NCI-H2107 treated with DMSO at 0.1 percent for 48 hours (cell line): ENCODE measurements at regions not wholly inside any gene's neighbourhood (a gene's known extent, or its start where the extent isn't known, plus 50 kb on each side); places are given as distances from the start of the nearest gene placed in this dataset.
"Not testable (repeated sequence)": the region's sequence is repeated elsewhere in the genome, so short reads cannot be mapped to it uniquely, and the experiment has no call there.

Experiments
- DNase-seq: peaks from one replicate; lab custom pipeline; 2025; ENCODE audit not compliant: unreplicated experiment; lab: John Stamatoyannopoulos, UW

DNA sequence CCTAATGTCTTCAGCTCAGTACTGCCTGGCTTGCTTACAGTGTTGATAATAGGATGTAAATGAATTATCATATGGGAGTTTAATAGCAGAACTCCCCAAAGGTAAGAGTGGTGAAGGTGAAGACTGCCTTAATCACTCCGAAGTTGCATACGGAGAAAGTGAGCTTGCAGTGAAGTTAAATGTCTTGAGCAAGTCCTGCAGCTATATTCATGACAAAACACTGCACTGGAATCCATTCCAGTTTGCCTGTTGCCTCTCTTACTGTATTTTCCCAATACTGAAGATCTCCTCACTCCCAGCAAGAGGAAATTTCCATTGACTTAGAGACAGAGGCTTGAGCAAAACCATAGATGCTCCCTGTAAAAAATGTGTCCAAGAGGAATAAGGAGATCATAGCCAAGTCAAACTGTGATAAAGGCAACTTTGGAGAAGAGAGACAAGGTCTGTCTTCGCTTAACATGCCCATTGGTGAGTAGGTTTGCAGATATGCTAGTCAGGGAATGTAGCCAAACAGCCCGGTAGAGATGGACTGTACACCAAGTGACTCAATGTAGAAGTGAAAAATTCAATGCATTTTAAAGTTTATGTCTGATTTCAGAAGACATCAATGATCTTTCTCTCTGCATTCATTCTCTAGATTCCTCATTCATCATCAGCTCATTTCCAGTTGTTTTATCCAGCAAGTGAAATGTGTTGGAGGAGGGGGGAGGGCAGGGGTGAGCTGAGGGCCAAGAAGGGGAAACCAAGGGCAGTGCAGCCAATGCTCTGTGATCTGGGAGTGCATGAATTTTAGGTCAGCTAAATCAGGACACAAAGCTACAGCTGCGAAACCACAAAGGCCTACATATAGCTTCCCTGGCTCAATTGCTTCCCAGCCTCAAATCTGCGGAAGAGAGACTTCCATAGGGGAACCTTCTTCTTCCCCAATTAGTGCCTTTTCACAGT is 667.1 kb upstream of the NR2F2 start:
- DNase-seq = no peak

DNA sequence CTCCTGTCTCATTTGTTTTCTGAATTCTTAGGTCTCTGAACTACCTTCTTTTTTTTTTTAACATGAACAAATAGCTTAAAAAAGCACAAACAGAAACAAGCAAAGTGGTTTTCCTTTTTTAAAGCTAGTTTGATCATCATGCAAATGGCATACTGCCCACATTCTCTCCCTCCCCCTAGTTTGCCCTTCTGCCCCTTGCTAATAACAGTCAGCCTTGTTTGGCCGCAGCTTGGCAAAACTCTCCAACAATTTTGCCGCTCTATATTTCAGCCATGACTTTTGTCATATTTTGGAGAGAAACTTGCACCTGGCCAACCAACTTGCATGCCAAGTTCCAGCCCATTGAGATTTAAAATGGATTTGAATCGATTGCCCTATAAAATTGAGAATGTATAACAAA is 666.0 kb upstream of the NR2F2 start:
- DNase-seq = no peak

DNA sequence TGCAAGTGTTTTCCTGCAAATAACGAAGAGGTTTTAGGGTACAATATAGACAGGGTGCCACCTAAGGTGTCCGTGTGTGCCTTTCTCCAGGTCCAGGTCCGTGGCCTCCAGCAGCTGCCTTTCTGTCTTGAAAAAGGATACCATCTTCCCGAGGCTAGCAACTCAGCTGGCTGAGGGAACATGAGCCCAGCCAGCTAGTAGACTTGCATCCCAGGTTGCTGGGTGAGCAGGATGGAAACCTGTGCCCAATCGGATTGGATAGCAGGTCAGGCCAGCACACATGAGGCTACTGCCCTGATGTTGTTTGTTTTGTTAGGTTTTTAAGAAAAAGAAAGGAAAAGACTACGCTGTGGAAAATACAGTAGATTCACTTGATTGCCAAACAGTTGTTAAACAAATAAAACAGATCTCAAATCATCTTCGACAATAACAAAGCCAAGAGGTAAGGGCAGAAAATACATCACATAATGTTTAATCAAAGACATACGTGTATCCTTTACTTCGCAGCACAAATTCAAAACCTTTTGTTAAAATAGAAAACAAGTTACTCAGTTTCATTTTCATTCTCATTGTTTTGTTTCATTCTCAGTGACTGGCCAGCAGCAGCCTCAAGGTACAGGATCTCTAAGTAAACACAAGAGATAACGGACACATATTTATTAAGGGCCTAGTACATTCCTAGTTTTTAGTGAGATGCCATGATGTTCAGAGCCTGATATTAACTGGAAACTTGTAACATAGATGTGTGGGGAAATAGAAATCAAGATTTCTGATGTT is 661.2 kb upstream of the NR2F2 start:
- DNase-seq = no peak

DNA sequence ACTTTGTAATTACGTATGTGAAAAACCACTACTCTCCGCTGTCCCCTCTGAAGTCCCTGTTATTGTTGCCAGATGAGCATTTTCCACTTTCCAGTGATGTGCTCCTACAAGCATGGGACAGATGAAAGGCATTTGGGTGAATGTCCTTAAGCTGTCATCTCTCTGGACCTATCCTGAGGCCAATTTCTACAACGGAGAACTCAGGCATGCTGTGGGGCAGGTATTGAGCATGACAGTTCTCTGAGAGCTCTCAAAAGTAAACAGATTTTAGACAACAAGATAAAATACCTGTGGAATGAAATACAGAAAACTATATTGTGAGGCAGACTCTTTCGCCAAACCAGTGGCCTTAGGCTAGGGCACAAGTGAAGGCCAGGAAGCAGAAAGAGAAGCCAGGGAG is 656.5 kb upstream of the NR2F2 start:
- no peak for DNase-seq

DNA sequence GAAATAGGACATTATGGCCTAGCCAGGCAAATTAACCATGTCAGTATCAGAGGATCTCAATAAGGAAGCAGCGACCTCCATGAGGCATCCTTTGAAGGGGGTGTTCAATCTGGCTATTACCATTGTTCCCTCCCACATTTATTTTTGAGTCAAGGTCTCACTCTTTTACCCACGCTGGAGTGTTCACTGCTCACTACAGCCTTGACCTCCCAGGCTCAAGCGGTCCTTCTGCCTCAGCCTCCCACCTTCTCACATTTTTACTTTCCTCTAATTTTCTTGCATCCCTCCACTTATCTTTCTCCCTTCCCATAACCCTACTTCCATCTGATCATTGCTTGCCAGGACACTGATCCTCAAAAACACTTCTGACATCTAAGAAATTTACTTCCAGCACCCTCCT is 654.0 kb upstream of the NR2F2 start:
- DNase-seq = no peak

DNA sequence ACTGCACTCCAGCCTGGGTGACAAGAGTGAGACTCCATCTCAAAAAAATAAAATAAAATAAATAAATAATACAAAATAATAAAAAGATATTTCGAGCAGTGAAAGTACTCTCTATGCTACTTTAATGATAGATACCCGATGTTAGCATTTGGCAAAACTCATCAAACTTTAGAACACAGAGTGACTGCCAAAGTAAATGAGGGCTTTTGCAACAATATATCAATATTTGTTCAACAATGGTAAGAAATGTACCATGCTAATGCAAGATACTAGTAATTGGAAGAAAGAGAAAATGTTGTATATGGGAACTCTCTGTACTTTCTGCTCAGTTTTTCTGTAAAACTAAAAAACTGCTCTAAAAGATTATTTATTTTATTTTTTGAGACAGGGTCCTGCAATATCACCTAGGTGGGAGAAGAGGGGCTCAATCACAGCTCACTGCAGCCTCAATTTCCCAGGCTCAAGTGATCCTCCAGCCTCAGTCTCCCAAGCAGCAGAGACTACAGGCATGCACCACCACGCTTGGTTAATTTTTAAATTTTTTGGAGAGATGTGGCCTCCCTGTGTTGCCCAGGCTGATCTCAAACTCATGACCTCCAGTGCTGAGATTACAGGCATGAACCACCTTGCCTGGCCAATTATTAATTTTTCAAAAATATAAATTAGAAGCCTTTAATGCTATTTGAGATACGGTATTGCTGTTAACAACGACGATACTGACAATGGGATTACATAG is 650.5 kb upstream of the NR2F2 start:
- DNase-seq = no peak

DNA sequence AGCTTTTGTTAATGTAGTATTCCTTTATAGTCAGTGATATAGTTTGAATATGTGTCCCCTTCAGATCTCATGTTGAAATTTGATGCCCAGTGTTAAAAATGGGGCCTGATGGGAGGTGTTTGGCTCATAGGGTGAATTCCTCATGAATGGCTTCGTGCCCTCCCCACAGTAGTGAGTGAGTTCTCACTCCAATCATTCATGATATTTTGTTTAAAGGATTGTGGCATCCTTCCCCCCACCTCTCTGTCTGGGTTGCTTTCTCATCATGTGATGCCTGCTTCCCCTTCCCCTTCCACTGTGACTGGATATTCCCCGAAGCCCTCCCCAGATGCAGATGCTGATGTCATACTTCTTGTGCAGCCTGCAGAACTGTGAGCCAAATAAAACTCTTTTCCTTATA is 649.8 kb upstream of the NR2F2 start:
- no peak for DNase-seq

DNA sequence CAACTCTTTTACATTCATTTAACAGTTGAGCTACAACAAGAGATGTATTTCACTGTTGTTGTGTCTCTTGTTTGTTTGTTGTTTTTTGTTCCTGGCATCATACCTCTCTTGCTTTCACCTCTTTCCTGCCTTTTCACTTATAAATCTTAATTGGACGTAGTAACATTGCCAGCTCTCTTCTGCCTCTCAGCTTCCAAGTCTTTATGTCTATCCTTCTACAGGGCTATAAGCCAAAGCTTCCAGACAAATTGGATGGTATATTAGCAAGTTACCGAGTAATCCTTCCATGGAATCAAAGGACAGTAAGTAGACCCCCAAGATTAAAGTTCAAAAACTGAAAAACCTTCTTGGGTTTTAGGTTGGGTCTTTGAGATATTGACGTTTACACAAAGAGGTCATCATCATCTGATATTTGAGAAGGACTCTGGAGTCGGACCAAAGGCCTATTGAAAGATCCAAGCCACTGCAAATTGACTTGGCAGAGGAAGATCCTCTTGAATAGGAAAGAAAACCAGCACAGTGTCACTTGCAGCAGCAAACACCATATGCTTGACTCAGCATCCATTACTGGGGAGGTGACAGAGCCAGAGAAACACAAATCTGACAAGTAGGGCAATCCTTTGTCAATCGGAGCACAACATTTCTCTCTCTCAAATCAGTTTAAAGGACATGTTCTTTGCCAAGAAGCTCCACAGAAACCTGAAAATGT is 648.5 kb upstream of the NR2F2 start:
- DNase-seq = no peak

DNA sequence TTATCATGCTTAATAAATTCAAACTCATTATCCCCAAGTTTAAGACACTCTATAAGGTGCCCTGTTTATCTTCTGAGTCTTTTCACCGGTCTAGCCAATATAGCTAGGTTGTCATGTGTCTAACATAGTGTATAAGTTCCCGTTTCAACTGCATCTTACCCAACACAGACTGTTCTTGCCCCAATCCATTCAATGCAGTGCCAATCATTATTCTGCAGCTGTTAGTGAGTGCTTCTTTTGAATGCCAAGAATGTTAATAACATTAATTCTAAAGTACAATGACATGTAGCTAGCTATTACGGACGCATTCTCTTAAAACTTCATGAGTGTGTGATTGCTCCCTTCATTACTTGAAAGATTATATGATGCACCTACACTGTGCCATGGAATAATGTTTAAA is 646.4 kb upstream of the NR2F2 start:
- DNase-seq = no peak

DNA sequence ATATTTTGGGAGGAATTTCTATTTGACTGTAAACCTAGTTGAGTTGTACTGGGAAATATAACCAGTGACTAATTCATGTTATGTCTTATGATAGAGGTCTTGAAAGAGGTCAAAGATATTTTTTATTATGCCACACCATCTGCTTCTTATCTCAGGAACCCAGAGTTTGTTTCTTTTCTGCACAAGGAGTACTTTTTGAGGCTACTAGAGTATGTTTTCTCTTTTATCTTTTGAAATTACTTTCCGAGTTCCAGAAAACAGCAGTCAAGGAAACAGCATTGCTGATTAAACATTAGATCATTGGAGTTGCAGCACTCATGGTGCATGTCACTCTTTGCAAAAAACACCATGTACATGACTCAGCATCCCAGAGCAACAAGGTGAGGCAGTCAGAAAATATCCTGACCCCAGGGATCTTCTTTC is 645.8 kb upstream of the NR2F2 start:
- no peak for DNase-seq

DNA sequence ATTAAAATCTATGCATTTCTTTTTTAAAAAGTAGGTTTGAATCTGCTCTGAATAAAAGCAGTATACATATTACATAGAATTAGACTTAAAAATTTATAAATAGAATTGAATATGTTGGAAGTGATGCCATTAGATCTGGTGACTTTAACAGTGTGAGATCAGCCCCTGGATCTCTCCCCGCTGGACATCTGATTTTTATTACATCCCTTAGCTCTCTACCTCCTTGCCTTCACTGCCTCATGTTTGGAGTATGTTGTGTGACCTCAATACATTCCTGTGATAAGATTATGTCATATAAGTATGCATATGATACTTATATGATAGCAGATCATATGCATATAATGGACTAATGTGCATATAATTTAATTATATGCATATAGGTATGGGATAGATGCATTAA is 643.4 kb upstream of the NR2F2 start:
- DNase-seq = no peak

DNA sequence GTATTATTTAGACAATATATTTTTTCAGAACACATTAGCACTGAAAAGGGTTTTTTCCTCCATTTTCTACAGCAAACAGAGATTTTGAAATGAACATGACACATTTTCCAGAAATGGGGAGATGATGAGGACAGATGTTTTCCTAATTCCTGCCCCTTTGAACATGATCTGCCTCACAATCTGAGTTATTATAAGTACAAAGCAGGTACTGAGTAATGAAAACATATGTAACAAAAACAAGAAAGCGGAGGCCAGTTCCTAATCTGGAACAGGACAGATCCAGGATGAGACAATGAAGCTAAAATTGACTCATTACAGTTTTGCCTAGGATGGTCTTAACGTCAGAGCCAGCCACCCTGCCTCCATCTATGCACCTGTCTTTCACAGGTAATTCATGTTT is 642.8 kb upstream of the NR2F2 start:
- no peak for DNase-seq

DNA sequence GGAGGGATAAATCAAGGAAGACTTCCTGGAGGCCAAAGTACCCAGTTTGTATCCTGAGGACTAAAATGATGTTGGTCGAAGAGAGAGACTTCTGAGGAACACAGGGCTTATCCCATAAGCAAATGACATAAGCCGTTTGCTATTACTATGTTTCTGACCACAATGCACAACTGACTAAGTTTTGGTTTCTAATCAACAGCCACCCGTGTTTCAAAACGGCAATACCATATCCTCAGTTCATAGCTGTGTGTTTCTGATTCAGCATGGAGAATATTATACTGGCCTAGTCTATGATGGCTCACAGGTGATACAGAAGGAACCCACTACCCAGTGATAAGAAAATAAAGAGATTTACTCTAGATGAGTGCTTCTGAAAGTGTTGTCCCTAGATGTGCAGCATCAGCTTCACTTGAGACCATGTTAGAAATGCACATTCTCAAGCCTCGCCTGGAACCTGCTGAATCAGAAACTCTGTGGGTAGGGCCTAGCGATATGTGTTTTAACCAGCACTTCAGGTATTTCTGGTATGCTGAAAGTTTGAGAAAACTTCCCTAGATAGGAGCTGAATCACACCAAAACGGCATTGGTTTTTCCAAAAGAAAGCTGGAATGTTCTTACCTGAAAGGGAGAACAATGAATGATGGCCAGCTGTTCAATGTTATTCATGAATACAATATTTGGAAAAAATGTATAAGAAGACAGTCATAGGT is 639.7 kb upstream of the NR2F2 start:
- DNase-seq = no peak

DNA sequence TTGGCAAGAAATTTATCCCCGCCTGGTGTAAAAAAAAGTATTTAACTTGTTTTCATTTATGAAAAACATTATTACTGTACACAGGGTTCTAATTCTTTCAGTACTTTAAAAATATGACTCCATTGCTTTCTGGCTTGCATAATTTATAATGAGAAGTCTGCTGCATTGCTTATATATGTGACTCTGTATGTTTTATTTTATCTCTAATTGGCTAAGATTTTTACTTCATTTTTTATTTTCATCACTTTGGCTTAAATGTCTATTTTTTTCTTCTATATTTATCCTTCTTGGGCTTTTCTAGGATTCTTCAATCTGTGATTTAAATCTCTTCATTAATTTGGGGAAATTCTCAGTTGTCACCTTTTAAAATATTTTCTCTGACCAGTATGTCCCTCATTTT is 636.6 kb upstream of the NR2F2 start:
- DNase-seq = no peak

DNA sequence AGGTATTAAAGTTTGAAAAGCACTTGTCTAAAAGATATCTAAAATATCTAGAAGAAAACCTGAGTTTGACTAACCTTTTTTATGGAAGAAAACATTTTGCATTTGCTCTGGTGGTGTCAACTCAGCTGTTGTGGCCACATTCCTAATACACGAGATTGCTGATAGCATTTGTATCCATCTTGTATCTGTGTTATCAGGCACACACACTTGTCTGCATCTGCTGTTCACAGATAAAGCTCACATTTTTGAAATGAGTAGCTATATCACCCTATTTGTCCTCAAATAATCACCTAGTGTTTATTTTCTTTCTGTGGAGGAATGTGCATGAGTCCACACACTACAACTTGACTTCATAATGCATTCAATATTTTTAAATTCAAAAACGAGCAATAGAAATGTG is 632.3 kb upstream of the NR2F2 start:
- no peak for DNase-seq

DNA sequence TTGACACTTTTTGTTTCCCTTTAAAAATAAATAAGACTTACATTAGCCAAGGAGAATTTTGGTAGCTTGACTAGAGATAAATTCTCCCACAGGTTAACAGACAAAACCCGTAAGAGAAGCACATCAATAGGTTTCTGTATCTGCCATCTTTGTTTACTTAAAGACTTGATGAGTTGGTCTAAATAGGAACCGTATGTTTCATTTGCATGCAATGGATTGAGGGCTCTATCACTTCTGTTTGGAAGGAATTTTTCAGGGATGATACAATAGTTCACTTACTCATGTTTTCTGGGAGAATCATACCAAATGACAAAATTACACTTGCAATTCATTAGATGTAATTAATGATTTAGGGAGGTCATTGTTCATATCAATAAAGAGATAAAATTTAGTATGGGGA is 631.5 kb upstream of the NR2F2 start:
- DNase-seq = no peak

DNA sequence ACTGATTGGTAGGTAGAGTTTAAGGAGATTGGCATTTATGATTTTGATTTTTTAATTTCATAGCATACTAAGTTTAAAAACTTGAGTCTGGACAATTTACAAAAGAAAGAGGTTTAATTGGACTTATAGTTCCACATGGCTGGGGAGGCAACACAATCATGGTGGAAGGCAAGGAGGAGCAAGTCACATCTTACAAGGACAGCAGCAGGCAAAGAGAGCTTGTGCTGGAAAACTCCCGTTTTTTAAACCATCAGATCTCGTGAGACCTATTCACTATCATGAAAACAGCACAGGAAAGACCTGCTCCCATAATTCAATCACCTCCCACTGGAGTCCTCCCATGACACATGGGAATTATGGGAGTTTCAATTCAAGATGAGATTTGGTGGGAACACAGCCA is 630.9 kb upstream of the NR2F2 start:
- DNase-seq = no peak

DNA sequence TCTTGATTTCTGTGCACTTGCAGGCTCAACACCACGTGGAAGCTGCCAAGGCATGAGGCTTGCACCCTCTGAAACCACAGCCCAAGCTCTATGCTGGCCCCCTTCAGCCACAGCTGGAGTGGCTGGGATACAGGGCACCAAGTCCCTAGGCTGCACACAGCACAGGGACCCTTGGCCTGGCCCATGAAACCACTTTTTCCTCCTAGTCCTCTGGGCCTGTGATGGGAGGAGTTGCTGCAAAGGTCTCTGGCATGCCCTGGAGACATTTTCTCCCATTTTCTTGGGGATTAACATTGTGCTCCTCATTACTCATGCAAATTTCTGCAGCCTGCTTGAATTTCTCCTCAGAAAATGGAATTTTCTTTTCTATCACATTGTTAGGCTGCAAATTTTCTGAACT is 629.8 kb upstream of the NR2F2 start:
- not testable (repeated sequence) for DNase-seq

DNA sequence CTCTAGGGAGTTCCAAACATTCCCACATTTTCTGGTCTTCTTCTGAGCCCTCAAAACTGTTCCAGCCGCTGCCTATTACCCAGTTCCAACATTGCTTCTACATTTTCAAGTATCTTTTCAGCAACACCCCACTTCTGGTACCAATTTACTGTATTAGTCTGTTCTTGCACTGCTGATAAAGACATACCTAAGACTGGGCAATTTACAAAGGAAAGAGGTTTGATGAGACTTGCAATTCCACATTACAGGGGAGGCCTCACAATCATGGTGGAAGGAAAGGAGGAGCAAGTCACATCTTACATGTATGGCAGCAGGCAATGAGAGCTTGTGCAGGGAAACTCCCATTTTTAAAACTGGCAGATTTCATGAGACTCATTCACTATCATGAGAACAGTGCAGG is 629.1 kb upstream of the NR2F2 start:
- DNase-seq = no peak

DNA sequence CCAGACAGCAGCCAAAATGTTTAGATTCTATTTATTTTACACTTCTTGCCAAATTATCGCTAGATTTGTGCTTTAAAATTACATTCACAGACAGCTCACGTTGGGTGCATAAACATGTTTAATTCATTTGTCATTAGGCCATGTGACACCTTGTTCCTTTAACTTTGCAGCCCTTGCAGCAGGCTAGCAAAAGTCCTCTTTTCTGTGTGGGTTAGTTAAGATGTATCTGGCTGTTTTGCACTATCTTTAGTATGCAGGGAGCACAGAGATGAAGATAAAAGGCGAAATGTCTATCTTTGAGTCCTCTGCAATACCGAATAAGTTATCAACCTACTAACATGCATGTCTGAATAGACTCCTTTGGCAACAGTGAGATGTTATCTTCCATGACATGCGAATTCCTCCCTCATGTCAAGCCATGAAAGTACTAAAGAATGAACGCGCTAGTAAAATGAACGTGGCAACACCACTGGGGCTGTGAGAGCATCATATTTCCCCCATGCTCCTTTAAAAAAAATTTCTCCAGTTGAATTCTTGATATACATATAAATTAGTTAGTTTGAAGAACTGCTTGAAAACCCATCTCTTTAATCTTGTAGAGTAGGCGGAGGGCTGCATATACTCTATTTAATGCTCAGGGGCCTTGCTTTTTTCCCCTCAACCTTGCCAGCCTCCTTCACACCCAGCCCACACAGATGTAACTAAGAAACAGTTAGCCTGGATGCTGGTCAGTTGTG is 620.4 kb upstream of the NR2F2 start:
- no peak for DNase-seq
